ENCODE measurements at regions not wholly inside any gene's neighbourhood (a gene's known extent, or its start where the extent isn't known, plus 50 kb on each side); places are given as distances from the start of the nearest gene placed in this dataset.
"Not testable (repeated sequence)": the region's sequence is repeated elsewhere in the genome, so short reads cannot be mapped to it uniquely, and the experiment has no call there.

DNA sequence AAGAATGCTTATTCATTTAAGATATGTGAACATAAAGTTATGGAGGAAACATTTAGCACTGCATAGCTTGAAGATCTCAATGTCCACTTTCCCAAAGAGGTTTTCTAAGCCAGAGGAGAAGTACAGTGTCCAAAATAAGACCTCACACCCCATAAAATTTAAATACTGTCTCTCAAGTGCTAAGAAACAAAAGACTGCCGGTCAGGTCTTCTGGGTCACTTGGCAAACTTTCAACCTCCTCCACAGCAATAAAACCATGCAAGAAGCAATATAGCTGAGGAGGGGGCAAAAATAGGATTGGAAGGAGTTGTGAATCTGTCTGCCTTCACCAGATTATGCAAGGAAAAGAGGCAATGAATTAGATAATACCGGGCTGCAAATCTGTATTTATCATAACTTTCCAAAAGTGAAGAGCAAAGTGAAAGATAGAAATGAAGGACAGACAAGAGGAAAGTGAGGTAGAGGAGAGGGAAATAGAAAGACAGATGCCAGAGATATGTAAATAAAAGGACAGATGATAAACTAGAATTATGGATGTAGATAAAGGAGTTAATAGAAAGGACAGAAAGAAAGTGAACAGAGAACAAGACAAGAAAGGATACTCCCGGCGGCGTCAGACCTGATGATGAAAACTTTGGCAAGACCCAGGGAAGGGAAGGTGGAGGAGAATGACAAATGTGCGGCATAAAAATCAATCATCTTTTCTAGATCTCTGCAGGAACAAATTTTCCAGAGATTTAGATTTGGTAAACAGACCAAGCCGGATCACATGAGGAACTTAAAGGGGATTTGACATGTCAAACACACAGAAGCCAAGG lies 152.7 kb upstream of the FAM241A start:
- no peak for DNase-seq

DNA sequence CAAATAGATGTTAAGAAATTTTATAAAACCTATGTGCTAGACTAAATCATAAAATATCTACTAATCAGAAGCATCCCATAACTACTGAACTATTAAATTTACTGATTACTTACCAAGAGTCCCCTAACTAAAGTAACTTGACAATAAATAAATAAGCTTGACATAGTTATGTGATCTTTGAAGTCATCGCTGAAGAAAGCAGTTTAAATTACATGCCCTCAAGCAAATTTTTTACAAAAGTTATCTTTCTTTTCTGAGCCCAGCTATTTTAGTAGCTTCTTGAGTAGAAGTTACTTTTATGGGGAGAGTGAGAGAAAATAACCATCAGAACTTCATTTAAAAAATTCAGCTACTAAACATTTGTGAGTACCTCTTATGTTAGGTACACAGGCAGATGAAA lies 150.9 kb upstream of the FAM241A start:
- no peak for DNase-seq

DNA sequence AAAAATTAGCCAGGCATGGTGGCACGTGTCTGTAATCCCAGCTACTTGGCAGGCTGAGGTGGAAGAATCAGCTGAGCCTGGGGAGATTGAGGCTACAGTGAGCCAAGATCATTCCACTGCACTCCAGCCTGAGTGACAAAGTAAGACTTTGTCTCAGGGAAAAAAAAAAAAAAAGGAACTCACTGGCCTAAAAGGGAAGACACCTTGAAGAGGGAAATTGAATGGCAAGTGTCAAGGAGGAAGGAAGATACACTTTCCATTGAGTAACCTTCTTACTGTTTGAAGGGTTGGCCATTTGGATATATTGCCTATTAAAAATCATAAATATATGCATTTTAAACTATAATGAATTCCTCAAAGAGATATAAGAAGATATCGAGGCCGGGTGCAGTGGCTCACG lies 147.5 kb upstream of the FAM241A start:
- no peak for DNase-seq

DNA sequence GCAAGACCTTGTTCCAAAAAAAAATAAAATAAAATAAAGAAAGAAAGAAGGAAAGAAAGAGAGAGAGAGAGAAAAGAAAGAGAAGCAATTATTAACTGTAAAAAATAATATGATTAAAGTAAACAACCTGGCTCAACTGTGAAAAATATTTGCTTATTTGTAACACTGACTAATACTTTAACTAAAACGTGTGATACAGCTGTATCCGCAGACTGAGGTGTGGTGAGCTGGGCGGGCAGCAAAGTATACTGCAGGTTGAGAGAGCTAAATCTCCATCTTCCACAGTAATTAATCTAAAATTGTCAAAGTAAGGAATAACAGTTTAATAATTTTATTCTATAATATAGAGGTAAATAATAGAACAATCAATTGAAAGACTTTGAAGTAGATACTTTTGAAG lies 145.5 kb upstream of the FAM241A start:
- DNase-seq, result no peak

DNA sequence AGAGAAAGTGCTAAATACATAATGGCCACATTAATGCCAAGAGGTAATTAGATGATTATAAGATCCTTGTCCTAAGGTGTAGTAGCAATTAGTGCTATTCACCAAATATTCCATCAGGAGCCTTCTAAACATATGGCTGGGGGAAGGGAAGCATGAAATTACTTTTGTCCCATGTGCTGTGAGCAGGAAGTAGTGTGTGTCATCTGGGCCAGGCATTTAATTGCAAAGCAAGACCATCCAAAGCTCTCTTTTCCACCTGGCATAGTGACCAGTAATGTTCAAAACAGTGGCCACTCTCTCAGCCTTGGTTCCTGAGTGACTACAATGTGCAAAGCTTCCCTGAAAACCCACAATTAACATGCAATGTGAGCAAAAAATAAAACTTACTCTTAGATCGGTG lies 144.2 kb upstream of the FAM241A start:
- DNase-seq, result no peak

DNA sequence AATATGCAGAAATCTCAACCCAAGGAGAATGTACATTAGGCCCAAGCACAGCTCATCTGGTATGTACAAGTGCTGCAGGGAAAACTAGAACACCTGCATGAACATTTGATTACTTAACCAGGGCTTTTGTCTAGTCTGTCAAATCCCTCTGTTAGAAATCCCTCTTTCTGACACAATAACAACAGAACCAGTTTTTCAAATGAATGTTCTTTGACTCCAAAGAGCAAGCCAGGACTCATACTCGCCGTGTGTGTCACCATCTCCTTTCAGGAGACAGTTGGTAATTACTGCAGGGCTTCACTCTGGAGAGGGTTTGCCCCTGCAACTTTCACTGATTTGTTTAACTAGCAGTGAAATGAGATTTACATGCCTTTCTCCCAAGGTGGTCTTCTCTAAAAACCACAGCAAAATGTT lies 143.0 kb upstream of the FAM241A start:
- no peak for DNase-seq

DNA sequence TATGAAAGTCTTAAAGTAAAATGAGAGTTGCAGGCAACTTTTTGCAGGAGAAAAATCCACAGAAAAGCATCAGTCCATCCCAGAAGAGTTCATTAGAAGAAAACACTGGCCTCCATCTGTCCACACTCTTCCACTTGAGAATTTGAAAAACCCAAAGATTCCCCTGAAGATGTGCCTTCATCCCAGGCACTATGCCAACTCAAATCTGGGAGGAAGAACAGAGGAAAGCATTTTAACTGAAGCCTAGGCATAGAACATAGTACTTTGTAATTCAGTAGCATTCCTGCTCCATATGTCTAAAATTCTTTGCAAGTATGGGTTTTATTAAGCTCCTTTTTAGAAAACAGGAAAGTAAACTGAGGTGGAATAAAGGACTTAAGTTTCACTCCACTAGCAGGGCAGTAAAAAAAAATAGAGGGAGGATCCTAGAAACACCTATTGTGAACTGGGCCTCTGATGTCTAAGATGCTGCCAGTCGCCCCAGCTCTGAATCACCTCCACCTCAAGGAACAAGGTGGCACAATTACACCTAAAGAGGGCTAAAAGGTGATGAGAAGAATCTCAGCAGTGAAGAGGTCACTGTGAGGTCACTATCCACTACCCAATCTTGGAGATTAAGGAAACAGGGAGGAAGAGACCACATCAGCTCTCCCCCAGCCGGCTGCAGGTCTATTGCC lies 141.9 kb upstream of the FAM241A start:
- DNase-seq, result no peak

DNA sequence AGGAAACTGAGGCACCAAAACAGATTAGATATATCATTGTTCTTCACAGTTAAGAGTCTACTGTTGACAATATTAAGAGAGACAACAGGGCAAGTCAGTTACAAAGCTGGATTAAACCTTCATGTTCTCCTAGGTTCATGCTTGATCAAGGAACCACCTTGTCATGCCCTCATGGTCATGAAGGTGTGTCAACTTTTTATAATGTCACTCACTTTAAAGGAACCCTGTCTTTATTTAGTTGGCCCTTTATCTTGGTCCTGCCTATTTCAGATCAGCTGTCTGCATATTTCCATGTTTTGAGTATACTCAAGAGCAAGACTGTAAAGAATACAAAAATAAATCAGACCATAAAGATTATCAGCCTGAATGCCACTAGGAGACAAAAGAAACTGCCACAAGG lies 140.2 kb upstream of the FAM241A start:
- DNase-seq, result no peak

GRCh38 chr4:112007391-112007790 lies 137.9 kb upstream of the FAM241A start:
- no peak for DNase-seq

DNA sequence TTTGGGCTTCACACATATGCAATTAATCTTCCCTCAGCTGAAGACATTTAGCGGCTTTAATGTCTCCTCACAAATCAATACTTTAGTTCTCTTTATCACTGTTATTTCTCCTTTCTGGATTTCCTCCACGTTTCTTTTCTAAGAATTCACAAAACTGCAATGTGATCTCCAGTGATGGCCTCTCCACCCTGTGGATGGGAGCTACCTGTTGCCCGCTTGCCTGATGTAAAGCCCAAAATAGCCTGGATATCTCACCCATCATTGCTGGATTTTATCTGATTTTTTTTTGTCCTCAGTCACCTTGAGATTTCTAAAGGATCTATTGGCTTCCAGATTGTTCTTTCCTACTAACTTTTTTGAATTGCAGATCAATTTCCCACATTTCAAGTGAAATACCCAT lies 129.3 kb upstream of the FAM241A start:
- no peak for DNase-seq

DNA sequence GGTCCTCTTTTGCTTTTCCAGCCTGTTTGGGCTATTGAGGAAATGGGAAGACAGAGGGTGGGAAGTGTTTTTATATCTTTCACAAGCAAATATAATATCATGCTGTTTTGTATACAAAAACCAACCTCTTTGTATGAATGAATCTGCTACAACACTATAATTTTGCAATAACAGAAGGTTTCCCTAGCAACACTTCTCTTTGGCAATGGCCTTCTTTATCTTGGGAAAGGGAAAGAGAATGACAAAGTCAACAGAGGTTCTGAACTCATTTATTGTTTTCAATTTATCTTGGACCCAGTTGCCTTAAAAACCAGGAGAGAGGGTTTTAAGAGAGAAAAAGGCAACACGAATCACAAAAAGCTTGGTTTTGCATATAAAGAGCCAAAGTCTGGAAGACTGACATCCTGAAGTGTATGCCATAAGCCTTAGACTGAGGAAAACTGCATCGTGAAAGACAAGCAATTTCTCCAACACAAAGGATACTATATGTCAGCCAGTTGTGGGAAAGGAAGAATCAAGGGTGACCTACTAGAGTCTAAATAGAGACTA lies 121.8 kb upstream of the FAM241A start:
- DNase-seq, result no peak

DNA sequence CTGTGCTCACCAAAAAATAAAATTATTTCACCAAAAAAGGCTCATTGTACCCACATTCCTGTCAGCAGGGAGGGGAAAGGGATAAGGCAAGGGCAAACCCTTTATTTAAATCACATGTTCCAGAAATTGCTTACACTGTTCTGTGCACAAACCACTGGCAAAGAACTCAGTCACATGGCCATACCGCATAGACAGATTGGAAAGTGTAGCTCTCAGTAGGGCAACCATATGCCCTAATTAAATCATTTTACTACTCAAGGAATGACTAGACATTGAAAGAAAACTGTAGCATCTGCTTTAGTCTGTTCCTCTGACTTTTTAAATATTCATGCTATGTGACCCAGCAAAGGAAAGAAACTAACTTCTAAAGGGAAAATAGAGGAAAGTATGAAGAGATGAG lies 119.2 kb upstream of the FAM241A start:
- no peak for DNase-seq

DNA sequence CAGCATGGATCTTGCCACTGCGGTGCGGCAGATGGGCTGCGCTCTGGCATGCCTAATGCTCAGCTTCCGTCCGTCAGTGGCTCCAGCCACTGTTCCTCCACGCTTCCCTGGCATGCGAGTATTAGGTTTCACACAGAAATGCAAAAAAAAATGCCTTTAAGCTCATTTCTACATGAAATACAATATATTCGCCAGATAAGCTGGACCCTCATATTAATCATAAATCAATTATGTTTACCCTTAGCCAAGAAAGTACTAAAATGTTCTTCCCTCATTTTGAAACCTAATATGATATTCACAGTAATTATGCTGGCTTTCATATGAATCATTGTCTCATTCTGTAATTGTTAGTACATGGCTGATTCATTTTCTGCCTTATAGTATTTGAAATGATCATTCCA lies 115.5 kb upstream of the FAM241A start:
- DNase-seq, result no peak

DNA sequence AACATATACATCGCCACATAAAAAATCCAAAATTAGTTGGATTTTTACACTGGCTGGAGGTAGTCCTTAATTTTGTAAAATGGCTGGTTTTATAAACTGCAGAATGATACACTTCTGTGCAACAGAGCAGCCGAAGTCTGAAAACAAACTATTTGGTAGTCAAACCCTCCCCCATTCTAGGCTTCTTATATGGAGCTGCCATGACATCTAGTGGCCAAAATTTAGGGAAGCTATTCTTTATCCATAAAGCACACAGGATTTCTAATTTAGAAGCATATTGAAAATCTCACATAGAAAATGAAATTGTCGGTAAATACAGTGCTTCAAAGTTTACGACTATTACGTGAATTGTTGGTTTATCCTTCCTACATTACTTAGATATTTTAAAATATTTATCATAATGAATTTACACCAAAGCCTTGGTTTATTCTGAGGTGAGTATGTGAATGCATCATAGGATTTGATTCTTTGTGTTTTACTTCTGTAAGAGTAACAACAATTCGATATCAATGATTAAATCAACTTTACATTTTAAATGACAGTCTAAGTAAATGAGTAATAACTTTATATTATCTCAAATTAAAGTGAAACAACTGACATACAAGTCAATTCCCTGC lies 113.4 kb upstream of the FAM241A start:
- no peak for DNase-seq

- DNase-seq, result no peak
Observed at GRCh38 chr4:112036886-112037285, 108.4 kb upstream of the FAM241A start.

- DNase-seq, result no peak
Observed at GRCh38 chr4:112038861-112039260, 106.4 kb upstream of the FAM241A start.

- DNase-seq, result not testable (repeated sequence)
Observed at GRCh38 chr4:112049119-112049518, 96.1 kb upstream of the FAM241A start.

- DNase-seq, result no peak
Observed at GRCh38 chr4:112053825-112054350, 91.4 kb upstream of the FAM241A start.

DNA sequence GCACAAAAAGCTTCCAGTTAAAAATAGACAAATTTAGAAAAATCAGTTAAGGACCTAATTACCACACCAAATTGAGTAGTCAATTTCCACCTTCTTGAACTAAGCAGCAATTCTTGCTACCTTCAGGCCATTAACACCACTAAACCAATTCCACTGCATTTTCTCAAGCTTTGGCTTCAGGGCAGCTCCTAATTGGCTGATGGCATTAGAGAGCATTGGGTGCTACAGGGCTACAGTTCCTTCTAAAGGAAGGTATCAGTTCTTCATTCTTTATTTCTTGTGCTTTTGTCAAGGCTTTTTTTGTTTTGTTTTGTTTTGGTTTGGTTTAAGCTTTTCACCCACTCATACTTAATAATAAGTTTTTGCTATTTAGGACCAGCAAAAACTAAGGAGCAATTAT lies 90.2 kb upstream of the FAM241A start:
- no peak for DNase-seq

DNA sequence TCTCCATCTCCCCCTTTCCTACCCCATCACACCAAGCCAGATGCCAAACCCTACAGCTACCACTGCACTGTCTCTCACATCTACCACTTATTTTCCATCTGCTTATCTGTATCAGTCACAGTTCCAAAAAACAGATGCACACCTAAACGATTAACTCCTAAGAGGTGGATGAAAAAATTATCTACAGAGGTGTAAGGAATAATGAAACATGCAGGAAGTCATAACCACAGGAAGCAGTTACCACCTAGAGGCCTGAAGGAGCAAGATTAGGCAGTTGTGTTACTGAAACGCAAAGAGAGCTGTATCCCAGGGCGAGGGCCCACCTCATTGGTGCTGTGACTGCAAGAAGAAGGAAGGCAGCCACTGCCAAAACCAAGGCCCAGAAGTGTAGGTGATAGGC lies 87.8 kb upstream of the FAM241A start:
- no peak for DNase-seq

DNA sequence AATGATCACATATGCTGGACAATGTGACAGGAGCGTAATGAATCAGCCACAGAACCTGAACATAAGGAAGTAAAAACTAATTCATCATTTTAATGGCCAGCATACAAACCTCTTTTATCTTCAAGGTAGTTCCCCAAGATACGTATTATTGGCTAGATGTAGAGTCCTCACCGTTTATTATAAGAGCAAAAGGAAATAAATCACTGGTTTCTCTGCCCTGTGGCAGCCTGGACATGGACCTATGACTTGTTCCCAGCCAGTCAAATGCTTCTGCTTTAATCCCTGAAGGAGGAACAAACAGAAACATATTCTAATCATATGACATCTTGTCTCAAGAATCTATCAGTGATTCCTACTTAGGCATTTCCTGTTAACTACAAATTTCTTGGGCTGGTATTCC lies 86.8 kb upstream of the FAM241A start:
- DNase-seq, result no peak

DNA sequence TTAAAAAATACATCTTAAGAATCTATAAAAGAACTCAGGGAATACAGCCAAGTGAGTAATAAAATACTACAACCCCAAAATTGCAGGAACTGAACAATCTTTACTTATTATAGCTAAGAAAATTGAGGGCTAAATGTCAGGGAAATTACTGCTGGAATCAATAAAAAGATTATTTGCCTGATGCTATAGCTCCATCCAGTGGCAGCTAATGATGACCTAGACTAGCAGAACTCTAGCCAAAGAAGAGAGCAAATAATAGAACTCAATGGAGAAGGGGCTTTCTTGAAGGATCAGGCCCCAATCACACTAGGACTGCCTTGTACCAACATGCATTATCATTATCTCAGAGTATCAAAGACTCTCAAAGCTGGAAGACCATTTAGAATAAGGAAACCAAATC lies 85.0 kb upstream of the FAM241A start:
- no peak for DNase-seq

- no peak for DNase-seq
Observed at GRCh38 chr4:112061207-112061817, 83.9 kb upstream of the FAM241A start.

All from activated T-cell treated with anti-CD3 and anti-CD28 coated beads for 4 hours (primary cell).